NK-92 (cell line): ENCODE measurements at regions not wholly inside any gene's neighbourhood (a gene's known extent, or its start where the extent isn't known, plus 50 kb on each side); places are given as distances from the start of the nearest gene placed in this dataset.
"Not testable (repeated sequence)": the region's sequence is repeated elsewhere in the genome, so short reads cannot be mapped to it uniquely, and the experiment has no call there.

ENCODE experiments used
- DNase-seq: peaks from one replicate; lab custom pipeline; 2025; ENCODE audit not compliant: unreplicated experiment; lab: John Stamatoyannopoulos, UW

DNA sequence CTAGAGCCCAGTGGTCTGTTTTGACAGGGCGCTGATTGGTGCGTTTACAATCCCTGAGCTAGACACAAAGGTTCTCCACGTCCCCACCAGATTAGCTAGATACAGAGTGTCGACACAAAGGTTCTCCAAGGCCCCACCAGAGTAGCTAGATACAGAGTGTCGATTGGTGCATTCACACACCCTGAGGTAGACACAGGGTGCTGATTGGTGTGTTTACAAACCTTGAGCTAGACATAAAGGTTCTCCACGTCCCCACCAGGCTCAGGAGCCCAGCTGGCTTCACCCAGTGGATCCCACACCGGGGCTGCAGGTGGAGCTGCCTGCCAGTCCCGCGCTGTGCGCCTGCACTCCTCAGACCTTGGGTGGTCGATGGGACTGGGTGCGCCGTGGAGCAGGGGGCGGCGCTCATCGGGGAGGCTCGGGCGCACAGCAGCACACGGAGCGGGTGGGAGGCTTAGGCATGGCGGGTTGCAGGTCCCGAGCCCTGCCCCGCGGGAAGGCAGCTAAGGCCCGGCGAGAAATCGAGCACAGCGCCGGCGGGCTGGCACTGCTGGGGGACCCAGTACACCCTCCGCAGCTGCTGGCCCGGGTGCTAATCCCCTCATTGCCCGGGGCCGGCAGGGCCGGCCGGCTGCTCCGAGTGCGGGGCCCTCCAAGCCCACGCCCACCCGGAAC, 122.0 kb upstream of the ANKH start:
- DNase-seq: not testable (repeated sequence)

DNA sequence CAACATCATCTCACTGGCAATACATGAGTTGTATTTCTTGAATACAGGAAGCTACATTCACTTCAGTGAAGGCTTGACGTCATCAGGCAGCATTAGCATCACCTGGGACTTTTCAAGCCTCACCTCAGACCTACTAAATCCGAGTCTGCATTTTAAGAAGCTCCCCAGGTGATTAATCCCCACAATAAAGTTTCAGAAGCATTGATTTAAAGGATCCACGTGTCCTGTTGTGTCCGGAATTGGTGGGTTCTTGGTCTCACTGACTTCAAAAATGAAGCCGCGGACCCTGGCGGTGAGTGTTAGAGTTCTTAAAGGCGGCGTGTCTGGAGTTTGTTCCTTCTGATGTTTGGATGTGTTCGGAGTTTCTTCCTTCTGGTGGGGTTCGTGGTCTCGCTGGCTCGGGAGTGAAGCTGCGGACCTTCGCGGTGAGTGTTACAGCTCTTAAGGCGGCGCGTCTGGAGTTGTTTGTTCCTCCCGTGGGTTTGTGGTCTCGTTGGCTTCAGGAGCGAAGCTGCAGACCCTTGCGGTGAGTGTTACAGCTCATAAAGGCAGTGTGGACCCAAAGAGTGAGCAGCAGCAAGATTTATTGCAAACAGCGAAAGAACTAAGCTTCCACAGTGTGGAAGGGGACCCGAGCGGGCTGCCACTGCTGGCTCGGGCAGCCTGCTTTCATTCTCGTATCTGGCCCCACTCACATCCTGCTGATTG, 121.3 kb upstream of the ANKH start:
- peak; percentile 8 for DNase-seq

DNA sequence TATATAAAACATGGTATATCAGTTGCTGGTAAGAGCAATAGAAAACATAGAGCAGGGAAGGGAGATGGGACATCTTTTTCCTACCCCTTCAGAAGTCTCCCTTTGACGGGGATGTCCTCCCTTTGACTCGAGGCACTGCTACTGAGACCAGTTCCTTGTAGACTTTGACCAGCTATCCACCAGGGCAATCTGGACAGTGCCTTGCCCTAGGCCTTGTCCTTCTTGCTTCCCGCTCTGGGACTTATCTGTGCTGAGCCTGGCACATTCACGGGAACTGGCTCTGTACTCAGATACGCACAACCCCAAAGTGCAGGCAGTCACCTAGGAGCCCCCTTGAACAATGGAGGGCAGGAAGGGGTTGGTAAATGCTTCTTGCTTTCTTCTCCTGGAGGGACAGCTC, 116.6 kb upstream of the ANKH start:
- no peak for DNase-seq

DNA sequence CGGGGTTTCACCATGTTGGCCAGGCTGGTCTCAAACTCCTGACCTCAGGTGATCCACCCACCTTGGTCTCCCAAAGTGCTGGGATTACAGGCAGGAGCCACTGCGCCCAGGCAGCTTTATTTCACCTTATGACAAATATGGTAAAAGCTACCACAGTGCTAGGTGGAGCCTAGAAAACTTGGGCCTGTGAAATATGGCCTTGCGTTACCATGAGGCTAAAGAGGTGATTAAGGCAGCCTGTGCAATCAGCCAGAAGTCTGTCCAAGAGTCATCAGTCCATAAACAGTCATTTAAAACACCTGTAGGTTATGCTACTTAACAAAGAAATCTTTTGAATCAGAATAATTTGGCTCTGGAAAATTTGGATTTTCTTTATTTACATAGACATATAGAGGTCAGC, 114.8 kb upstream of the ANKH start:
- DNase-seq: no peak

DNA sequence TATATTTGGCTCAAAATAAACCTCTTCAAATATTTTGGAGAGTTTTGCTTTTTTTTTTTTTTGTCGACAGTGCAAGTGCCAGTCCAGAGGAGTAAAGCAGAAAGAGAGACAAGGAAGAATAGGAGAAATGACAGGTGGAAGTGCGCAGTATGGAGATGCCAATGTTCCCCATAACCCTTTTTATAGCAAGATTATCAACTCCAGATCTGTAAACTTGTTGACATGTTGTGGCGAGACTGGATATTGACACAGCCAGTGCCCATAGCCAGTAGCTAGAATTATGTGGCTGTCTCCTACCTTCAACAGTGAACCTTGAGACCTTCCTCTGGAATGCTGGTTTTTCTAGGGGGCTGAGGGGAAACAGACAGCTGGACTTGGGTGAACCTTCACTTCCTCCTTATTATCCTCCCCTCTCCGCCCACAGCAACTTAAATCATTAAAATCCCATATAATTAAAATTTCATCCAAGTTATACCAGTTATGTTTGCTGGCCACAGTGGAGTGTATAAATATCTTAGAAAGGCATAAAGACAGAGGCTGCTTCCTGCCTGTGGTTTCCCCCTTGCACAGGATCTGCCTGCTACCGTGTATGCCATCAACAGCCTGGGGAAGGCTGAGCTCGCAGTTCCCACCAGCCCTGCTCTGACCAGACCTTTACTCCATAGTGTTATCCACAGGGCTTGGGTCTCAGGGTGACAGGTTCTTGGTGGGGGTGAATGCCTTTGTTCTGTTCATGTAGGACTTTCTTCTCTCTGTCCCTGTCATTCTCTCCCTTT, 112.3 kb upstream of the ANKH start:
- DNase-seq: no peak

DNA sequence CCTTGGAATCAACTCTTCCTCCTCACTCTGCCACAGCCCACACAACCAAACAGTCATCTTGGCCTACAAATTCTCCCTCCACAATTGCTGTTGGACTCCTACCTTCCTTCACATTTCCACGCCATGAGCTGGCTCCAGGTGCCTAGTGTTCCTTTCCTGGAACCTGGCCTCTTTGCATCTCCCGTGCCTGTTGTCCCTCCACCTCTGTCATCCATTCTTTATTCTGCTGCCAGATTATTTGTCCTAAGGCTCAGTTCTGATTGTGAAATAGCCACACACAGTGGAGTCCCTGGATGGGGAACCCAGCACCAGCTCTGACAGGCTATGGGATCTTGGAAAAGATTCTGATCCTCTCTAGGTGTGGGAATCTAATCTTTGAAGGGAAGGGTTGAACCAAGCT, 109.1 kb upstream of the ANKH start:
- DNase-seq: no peak

DNA sequence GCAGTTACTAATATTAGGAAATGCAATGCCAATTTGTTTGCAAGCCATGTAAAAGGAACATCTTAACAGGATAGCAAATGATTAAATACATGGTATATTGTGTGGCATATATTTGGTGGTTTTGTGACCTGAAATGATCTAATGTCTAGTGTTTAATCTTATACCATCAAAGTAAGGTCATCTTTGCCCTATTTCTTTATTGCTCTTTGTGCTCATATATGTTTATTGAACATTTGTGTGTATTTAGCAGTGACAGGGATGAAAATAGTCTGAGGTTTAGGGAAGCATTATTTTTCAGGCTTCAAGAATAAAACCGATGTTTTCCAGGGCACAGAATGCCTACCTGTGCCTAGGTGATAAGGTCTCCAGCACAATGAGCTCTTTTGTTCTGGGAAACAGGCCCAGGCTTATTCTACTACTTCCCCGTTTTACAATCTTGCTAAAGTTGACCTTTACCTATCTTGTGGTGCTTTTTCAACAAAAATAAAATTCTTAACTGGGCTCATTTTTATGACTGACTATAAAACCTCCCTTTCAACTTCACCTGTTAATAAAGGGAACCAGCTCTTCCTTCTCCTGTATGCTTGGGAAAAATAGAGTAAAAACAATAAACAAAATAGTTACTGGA, 105.6 kb upstream of the ANKH start:
- no peak for DNase-seq

DNA sequence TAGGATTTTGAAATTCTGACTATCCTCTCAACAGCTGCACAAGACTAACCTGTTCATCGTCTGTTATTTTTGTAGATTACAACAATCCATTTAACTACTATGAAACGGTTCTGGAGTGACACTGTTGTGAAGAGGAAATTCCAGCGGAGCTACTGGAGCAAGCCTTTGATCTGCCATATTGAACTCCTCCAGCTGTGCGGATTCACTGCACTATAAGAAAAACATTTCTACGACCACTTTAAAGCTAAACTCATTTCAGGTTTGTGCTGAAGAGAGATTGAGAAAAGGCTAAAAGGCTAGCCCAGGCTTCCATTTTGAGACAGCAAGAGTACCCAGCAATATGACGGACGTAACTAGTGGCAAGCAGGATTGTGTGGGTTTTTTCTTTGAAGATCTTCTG, 104.9 kb upstream of the ANKH start:
- DNase-seq: no peak

DNA sequence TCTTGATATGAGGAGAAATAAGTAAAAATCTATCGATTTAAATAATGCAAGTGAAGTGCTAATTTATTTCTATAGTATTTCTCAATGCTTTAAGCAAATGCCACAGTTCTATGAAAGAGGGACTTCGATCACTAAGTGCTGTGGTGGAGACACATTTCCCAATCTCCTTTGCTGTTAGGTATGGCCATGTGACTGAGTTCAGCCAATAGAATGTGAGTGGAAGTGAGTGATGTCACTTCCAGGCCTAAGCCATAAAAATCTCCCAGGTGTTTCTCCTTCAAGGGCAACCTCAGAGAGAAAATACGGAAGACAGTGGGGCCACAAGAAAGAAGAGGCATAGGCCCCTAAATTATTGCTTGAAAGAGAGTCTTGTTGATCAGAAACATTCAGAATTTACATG, 100.3 kb upstream of the ANKH start:
- no peak for DNase-seq

DNA sequence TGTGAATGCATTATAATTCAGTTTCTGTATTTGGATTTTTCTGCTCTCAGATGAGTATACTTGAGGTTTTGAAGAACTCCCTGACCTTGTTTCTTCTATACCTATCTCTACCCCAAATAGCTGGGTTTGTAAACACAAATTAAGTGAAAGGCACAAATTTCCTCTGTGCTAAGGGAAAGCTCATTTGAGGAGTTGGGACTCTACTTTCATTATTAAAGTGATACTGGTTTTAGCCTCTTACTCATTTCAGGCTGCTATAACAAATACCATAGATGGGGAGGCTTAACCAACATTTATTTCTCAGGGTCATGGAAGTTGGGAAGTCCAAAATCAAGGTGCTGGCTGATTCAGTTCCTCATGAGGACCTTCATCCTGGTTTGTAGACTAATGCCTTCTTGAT, 97.2 kb upstream of the ANKH start:
- no peak for DNase-seq

DNA sequence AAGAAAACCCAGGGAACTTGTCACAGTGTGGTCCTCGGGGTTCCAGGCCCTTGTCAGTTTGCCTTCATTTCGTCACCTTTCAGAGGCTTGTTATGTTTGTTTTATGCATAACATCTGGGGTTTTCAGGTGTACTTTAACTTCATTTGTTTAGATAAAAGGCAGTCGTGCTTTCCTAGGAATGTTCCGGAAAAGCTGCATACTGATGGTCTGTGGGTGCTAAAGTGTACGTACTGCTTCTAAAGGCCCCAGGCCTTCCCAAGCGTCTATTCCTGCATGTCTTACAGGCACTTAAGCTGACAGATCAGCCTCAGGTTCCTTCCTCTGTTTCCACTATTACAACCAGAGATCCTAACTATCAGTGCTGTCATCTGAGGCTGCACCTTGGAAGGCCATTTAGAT, 95.6 kb upstream of the ANKH start:
- DNase-seq: no peak

DNA sequence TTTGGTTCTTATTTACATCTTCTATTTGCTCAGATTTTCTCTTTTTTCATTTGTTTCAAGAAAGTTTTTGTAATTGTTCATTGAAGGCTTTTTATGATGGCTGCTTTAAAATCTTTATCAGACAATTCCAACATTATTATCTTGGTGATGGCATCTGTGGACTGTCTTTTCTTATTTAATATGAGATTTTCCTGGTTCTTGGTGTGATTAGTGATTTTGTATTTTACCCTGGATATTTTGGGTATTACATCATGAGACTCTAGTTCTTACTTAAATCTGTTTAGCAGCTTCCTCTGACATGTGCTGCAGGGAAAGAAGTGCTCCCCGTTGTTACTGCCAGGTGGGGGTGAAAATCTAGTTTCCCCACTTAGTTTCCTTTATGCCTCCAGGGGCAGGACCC, 94.2 kb upstream of the ANKH start:
- DNase-seq: no peak

DNA sequence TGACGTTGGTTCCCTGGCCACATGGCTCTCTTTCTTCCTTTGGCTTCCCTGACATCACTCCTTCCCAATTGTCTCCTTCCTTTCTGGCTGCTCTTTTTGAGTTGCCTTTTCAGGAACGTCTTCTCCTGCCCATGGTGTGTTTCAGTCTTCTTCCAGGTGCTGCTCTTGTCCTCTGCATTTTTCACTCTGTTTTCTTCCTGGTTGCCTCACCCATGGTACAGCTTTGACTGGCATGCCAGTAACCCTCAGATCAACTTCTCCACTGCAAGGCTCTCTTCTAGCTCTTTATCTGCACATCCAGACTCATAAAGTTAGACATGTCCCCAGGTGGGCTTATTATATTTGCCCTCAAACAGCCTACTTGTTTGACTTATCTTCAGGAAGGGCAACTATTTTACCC, 91.0 kb upstream of the ANKH start:
- no peak for DNase-seq

DNA sequence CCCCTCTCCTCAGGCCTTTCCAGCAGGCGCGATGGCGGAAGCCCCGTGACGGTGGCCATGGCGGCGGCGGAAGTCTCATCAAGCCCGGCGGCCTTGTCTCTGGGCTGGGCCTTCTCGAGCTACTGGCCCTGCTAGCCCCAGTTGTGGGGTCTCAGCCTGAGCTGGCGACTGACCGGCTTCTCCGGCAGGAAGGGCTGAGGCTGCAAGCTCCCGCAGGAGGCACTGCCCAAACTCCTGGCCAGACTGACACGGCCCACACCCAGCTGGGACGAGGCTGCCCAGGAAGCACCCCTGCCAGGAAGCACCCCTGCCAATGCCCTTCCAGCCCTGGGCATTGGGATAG, 88.5 kb upstream of the ANKH start:
- no peak for DNase-seq

DNA sequence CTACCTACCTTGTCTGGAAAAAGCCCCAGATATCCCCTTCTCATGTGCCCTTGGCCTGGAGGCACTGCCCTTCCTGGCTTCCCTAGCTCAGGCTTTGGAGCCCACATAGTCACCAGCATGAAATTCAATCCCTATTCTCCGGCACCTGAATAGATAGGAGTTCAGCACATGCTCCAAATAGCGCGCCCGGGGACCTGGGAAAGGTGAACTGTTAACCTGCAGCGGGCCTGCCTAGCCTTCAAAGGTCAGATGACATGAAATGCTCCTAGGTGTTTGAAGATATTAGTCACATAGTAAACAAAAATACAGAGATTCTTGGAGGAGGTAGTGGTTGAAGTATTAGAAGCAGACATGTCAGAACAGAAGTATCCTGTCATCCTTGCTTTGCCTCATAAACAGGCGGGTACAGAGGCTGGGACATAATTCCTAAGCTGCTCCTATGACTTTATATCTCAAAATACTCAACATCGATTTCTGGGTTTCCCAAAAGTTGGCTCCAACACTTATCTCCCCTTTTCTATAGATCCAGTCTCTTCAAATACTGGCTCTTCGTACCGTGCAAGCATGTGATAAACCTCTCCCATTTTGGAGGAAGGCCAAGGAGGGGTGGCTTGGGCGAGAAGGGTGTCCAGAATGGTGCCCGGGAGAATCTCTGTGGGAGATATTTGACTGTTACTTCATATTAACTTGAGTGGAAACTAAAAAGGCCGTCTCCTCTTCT, 88.0 kb upstream of the ANKH start:
- DNase-seq: no peak

DNA sequence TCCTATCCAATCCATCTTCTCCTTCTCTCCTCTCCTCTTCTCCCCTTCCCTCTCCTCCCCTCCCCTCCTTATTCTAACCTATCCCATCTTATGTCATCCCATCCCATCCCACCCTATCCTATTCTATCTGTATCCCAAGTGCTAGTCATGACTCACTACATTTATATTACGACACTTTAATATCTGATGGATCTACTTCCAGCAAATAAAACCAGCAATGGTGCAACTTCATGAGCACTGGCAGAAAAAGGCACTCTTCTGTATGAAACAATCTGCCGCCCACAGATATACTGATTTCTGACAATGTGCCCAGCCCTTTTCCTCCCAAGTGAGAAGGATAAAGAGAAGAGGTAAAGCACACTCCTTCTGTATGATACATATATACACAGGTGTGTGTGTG, 86.6 kb upstream of the ANKH start:
- DNase-seq: no peak

DNA sequence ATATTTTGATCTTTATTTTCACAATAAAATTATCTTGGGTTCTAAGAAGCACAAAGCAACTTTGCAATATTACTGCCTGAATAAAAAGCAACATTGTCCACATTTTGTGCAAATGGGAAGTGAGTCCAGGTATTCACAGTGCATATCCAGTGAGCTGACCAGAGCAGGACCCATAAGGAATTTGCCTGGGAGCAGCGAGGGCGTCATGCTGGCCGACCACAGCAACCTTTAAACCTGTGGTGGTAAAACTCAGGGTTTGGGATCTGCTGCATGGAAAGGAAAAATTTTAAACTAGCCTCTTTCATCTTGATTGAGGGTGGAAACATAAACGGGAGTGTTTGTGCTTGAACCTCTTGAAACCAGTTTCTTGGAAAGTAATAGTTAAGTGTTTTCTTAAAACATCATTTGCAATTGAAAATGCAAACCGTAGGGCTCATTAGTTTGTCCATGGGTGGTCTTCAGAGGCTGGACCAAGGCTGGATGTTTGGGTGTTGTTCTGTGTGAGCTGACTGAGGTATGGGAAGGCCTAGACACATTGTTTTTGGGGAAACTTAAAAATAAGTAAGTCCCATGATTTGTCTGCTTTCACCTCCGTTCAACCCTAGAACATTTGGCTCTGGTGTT, 85.0 kb upstream of the ANKH start:
- DNase-seq: no peak

DNA sequence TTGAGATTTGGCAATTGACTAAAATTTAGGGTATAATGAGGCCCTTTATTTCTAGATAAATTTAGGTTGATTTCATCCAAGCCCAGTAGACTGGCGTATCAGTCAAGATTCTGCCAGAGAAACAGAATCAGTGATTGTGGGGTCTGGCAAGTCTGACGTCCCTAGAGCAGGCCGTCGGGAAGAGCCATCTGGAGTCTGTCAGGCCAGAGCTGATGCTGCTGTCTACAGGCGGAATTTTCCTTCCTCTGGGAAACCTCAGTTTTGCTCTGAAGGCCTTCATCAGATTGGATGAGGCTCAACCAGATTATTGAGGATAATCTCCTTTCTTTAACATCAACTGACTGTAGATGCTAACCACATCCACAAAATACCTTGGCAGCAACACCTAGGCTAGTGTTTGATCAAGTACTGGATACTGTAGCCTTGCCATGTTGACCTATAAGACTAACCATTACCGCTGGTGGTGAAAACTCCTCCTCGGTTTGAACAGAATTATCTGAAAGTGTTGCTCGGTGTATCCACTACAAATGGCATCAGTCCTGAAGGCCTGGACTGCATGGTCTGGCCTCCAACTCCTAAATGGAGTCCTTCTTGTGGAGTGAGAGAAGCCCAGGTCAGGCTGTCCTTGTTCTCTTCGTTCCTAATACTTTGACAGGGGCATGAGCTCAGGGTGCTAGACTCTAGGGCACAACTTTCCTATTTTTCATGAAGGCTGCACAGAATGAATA, 83.2 kb upstream of the ANKH start:
- no peak for DNase-seq

DNA sequence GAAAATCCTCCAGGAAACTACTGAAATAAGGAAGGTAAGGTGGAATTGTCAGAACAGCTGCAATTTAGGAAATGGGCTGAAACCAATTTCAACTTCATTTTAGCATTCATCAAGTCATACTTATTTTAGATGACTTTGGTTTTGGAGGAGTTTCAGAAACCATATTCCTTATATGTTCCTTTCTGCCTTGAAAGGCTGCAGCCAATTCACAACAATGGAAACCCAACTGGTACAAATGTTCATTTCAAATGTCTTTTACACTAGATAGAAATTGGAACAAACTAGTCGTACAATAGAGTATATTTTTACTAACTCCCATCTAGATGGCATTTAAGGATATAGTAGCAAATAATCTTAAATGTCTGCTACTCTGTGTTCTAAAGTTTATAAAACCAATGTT, 82.6 kb upstream of the ANKH start:
- no peak for DNase-seq

DNA sequence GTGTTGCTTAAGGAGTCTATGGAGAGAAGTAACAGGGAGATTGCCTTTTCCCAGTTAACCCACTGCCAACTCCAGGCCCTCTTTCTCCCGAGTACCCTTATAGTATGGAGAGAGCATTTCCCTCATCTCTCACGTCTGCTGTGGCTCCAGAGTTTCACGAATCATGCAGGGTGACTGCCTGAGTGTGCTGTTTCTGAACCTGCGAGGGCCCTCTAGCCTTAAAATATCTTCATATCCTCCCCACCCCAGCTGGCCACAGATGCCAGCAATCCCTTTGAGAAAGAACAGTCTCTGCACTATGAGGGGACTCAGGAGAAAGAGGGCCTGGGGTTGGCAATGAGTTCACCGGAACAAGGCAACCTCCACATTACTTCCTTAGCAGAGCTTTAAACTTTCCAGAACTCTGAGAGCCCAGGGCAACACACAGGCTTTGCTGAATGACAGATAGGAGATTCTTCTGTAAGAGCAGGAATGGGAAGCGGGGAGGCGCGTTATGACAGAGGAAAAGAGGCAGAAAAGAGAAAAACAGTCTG, 81.6 kb upstream of the ANKH start:
- DNase-seq: no peak
